ENCODE measurements at regions not wholly inside any gene's neighbourhood (a gene's known extent, or its start where the extent isn't known, plus 50 kb on each side); places are given as distances from the start of the nearest gene placed in this dataset.
"Not testable (repeated sequence)": the region's sequence is repeated elsewhere in the genome, so short reads cannot be mapped to it uniquely, and the experiment has no call there.

DNA sequence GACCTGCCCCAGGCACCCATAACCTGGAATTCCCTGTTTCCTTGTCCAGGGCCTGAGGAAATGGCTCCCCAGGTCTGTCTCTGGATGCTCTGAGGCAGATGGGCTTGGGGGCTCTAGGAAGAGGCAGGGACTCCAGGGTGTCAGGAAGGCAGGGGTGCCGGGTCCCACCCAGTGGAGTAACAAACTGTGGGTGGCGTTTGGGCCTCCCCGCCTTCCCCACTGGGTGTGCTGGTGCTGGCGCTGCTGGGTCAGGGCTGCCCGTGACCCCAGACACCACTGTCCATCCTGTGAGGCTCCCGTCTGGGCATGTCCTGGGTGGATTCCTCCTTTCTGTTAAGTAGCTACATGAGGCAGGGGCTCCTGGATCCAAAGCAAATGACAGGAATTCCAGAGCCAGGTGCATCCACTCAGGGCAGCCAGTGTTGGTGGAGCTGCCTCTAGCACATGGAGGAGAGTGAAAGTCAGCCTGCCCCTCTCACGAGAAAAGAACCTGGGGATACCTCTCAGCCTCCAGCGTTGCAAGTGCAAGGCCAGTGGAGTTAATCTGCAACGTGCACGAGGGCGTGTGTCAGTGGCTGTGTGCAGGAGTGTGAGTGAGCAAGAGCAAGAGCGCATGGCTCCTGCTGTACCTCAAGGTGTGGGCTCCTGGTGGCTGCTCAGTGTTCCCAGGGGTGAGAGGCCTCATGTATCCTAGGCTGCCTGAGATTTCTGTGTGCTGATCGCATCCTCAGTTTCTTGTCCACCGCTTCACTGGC lies 403.1 kb downstream of the TMEM121 start:
- no peak for TF ChIP-seq POLR2A (IDR thresholded peaks at IDR 0.05; ENCODE audit: low read depth, low read length)
- no peak for DNase-seq (ENCODE audit: insufficient read length, low spot score)

DNA sequence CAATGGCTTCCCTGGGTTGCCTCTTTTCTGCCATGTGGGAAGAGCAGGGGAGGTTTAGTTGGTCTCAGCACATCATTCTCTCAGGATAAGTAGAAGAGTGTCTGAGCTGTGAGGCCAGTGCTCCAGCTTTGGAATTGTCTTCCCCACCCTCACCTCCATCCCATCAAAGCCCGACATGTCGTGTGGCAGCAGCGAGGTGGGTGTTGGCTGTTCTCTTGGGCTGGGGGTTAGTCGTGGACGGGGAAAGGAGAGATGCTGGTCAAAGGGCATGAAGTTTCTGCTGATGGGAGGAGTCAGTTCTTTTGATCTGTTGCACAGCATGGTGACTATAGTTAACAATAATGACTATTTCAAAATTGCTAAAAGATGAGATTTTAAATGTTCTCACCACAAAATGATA lies 404.2 kb downstream of the TMEM121 start:
- no peak for DNase-seq (ENCODE audit: insufficient read length, low spot score)
- no peak for TF ChIP-seq POLR2A (IDR thresholded peaks at IDR 0.05; ENCODE audit: low read depth, low read length)
- FAIRE-seq = no peak

More for the DNA sequence above, 403.1 kb downstream of the TMEM121 start:
- FAIRE-seq = no peak

DNA sequence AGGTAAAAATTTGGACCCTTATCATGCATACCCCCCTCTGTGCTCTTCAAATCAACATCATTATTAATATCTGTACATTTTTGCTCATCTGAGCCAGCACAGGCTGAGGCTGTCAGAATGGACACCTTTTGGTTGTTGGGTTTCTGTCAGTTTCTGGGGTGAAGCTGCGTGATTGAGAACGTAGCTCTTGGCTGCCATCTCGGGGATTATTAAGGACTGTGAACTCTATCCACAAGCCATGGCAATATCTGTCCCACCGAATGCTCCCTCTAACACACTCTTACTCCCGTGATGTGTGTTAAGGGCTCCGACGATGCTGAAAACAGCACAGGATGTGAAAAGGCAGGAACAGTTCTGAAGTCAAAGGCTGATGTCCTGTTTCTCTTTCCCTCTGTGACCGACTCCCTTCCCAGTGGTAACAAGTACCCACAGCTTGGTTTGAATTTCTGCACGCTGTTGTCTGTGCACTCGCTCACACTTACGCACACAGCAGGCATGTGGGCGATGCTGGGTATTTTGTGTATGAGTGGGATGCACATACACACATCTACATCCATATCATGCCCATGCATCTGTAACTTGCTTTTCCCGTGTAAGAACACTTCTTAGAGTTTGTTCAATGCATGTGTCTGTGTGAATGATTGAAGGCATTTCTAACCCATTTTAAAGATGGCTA lies 405.6 kb downstream of the TMEM121 start:
- no peak for FAIRE-seq
- DNase-seq (ENCODE audit: insufficient read length, low spot score) = no peak
- no peak for TF ChIP-seq POLR2A (IDR thresholded peaks at IDR 0.05; ENCODE audit: low read depth, low read length)

DNA sequence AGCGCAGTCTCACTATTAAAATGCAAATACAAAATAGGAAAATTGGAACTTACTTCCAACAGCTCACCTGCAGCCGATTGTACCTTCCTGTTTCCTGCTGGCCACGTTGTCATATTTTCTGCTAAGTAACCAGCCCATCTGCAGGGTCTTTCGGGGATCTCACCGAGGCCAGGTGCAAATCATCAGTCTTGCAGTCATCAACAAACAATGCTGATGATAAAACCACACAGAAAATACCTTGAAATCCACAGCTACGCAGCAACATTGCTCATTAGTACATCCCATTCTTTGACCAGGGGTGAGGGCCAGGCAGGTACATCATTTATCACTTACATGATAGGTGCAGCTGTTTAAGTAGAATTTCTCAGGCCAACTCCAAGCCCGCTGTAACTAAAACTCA lies 406.9 kb downstream of the TMEM121 start:
- no peak for TF ChIP-seq POLR2A (IDR thresholded peaks at IDR 0.05; ENCODE audit: low read depth, low read length)
- FAIRE-seq (no peak), DNase-seq (ENCODE audit: insufficient read length, low spot score) (no peak)

DNA sequence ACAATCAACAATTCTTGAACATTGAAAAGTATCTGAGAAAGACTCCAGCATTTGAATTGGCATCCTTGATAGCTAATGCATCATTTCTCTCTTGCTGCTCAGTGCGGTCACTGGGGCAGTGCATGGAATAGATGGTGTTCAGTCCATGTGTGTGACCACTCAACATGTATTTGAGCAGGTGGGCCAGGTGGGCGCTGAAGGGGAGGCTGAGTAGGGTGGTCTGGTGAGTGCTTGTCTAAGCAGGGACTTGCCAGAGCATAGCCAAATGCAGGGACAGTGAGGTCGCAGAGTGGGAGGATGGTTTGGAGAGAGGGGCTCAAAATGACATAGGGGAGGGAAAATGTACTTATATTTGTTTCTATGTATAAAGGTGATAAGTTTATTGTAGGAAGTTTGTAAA lies 409.0 kb downstream of the TMEM121 start:
- FAIRE-seq = no peak
- no peak for TF ChIP-seq POLR2A (IDR thresholded peaks at IDR 0.05; ENCODE audit: low read depth, low read length)
- no peak for DNase-seq (ENCODE audit: insufficient read length, low spot score)

DNA sequence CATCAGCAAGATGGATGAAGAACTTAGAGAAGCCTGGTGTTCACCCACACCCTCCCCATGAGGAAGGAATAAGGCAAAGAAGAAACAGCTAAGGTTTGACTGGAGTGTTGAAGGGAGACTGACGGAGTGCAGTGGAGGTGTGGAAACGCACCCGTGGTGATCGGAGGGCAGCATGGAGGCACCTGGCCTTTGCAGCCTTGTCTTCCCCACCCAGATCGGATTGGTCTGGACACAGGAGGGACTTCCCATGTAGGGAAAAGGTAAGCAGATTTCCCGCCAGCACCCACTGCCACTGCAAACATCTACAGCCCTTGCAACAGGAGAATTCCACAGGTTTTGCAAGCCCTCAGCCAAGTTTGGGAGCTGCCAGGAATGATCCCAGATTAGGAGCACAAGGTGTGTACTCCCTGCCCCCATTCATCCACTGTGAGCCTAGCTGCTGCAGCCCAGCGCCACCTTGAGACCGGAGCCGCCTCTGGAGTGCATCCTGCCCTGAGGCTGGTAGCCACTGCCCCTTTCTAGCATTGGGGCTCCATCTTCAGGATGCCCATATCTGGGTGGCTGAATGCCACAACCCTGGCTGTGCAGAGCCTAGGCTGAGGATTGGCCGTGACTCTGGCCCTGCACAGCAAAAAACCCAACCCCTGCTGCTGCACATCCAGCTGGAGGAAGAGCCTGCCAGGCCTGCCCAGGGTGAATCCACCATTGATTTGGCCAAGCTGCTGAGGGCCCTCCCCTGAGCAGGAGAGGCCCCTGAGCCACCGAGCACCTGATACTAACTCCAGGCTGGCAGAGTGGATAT lies 411.1 kb downstream of the TMEM121 start:
- FAIRE-seq (no peak), DNase-seq (ENCODE audit: insufficient read length, low spot score) (no peak)
- no peak for TF ChIP-seq POLR2A (IDR thresholded peaks at IDR 0.05; ENCODE audit: low read depth, low read length)

DNA sequence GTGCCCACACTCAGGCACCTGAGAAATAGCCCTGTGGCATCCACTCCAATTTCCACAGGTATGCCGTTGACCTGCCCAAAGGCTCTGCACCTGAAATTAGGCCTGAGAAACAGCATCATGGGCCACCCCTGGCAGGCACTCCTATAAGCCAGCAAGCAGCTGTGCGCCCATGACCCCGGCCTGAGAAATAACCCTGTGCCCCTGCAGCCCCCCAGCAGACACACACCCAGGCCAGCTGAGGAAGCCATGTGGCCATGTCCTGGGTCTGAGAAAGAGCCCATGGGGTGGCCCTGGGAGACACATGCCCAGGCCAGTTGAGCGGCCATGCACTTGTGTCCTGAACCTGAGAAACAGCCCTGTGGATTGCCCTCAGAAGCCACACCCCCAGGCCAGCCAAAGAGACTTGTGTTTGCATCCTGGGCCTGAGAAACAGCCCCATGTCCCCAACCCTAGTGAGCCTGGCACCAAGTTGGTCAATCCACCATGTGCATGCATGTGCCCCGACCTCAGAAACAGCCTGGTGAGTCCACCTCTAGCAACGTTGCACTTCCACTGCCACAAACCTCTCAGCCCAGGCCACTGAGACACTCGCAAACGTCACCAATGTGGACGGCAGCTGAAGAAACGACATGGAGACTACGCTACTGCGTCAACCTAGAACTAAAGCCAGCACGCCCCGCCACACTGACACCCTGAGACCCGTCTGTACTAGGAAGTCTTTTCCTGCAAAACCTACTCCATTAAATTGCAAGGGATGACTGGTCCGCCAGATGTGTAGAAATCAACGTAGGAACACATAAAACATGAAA lies 411.9 kb downstream of the TMEM121 start:
- TF ChIP-seq POLR2A (IDR thresholded peaks at IDR 0.05; ENCODE audit: low read depth, low read length) = no peak
- DNase-seq (ENCODE audit: insufficient read length, low spot score) (no peak), FAIRE-seq (no peak)

DNA sequence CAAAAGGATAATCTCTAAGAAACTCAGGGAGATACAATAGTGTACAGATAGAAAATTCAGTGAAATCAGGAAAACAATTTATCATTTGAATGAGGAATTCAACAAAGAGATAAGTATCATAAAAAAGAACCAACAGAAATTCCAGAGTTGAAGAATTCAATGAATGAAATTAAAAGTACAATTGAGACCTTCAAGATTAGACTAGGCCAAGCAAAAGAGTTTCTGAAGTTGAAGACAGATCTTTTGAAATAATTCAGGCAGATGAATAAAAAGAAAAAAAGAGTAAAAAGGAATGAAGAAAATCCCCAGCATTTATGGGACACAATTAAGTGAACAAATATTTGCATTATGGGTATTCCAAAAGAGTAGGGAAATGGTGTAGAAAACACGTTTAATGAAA lies 412.6 kb downstream of the TMEM121 start:
- FAIRE-seq (no peak), DNase-seq (ENCODE audit: insufficient read length, low spot score) (no peak)
- TF ChIP-seq POLR2A (IDR thresholded peaks at IDR 0.05; ENCODE audit: low read depth, low read length) = no peak

DNA sequence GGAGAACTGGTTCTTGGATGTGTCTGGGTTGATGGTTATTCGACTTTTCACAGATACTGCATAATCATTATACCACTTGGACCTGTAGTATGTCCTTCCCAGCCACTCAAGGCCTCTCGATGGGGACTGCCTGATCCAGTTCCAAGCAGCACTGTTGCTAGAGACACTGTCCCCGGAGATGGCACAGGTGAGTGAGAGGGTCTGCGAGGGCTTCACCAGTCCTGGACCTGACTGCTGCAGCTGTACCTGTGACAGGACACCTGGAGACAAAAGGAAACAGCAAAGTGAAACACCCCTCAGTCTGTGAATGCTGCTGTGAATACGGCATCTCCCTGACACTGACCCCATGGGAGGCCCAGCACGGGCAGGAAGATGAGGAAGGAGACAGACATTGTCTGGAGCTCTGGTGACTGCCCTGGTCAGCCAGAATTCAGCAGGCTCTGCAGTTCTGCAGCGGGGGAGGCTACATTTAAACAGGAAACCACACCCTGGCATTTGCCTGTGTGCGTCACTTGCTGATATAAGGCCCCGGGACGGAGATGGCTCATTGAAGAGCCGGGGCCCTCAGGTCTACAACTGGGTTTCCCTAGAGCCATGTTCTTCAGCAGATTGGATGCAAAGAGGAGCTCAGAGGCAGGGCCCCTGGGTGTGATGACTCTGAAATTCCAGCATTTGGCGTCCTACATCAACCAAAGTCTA lies 413.6 kb downstream of the TMEM121 start:
- TF ChIP-seq POLR2A (IDR thresholded peaks at IDR 0.05; ENCODE audit: low read depth, low read length) = no peak
- FAIRE-seq = no peak
- DNase-seq (ENCODE audit: insufficient read length, low spot score) = no peak

DNA sequence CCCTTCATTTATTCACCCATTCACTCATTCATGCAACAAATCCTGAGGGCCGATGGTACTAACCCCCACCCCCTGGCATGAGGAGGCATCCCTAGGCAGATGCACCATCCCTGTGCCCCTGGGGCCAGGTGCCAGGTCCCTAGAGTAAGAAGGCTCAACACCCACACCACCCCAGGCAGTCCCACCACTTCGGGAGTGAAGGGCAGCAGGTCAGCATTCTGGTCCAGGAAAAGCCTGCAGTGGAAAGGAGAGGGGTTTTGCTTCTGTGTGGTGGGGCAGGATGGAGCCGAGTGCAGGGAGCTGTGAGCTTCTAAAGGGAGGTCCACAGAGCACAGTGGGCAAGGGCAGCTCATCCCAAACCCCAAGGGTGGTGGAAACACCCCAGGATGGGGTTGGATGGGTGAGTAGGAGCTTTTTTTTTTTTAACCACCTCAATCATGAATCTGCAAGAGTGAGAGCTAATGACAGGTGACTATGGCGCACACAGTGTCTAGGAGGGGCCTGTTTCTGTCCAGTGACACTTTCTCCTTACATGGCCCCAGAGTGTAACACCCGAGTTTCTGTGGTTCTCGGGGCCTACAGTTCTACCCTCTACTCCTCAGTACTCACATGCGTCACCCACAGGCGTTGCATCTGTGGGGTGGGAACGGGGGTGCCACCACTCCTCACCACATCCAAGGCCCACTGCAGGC lies 414.3 kb downstream of the TMEM121 start:
- FAIRE-seq (no peak), DNase-seq (ENCODE audit: insufficient read length, low spot score) (no peak)
- TF ChIP-seq POLR2A (IDR thresholded peaks at IDR 0.05; ENCODE audit: low read depth, low read length) = no peak

DNA sequence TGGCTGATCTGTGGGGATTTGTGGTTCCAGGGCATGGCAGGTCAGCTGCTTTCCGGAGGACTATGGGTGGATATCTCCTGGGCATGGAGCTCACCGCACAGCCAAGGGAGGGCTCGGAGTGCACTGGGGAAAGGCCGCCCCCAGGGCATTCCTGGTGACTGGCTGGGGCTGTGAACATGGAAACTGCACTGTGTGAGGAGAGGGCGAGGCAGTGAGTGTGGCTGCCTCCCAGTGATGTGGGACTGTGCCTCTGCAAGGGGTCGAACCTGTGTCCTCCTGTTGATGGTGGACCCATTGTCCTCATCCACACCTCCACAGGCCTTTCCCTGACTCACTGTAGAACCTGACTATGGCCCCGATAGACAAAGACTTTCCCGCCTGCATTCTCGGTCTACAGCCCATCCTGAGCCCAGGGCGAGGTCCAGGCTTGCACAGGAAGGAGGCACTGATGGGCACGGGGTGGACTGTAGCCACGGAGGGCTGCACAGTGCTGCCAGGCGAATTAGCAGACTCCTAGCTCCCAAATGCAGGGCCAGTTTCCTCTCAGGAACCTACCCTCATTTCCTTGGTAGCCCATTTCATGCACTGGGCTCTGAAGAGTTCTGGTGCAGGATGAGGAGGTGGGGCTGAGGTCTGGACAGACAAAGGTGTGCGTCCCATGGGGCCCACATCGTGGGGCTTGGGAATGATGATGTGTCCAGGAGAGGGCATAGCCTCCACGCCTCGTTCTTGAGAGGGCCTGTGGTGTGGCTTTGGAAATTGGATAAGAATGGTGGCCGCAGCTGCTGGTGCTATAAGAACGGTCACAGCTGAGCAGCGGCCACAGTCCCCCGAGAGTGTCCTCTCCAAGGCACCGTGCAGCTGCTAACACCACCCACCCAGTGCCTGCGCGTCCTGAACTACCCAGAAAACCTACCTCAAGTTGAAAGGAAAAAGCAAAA lies 415.1 kb downstream of the TMEM121 start:
- FAIRE-seq = no peak

DNA sequence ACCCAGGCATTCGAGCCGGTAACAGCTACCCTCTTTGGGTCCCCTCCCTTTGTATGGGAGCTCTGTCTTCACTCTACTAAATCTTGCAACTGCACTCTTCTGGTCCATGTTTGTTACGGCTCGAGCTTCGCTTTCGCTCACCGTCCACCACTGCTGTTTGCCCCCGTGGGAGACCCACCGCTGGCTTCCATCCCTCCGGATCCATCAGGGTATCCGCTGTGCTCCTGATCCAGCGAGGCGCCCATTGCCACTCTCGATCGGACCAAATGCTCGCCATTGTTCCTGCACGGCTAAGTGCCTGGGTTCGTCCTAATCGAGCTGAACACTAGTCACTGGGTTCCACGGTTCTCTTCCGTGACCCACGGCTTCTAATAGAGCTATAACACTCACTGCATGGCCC lies 416.3 kb downstream of the TMEM121 start:
- FAIRE-seq; DNase-seq (ENCODE audit: insufficient read length, low spot score): not testable (repeated sequence)

More for the DNA sequence above, 415.1 kb downstream of the TMEM121 start:
- DNase-seq (ENCODE audit: insufficient read length, low spot score) = no peak
- no peak for TF ChIP-seq POLR2A (IDR thresholded peaks at IDR 0.05; ENCODE audit: low read depth, low read length)

Data from H54 (cell line).